ENCODE measurements at regions not wholly inside any gene's neighbourhood (a gene's known extent, or its start where the extent isn't known, plus 50 kb on each side); places are given as distances from the start of the nearest gene placed in this dataset.
"Not testable (repeated sequence)": the region's sequence is repeated elsewhere in the genome, so short reads cannot be mapped to it uniquely, and the experiment has no call there.

- no peak for ATAC-seq
- Histone ChIP-seq H3K27me3 (ENCODE audit: insufficient read depth in 3 of 3, low read length in 2 of 3) (peaks cover 0 to 2% (median 0%) of the 10 kb centered on the region in 3 donors), H3K9me3 (no peaks in the 10 kb centered on the region), H3K36me3 (ENCODE audit: insufficient read depth in 1 of 2, low read depth in 1 of 2) (no peaks in the 10 kb centered on the region), H3K4me1 (no peaks in the 10 kb centered on the region), H3K27ac (no peak overlapping the region), H3K4me3 (no peak overlapping the region)
- no peak for DNase-seq
- no peak for TF ChIP-seq CTCF (IDR thresholded peaks at IDR 0.05)
- 22 to 39% (median 26%) methylated on average over 3 of the region's 3 CpGs for WGBS, 3 donors
- intact Hi-C loops (cut with DNase I), result no loop called here
Observed at GRCh38 chr1:230493264-230493663, 67.1 kb upstream of the PGBD5 start.

GRCh38 chr1:230490436-230490835 is 64.3 kb upstream of the PGBD5 start:
- WGBS, 3 donors, result 94 to 98% (median 96%) methylated on average over 2 of the region's 2 CpGs

GRCh38 chr1:230487773-230488428 is 61.8 kb upstream of the PGBD5 start:
- intact Hi-C loops (cut with DNase I), result no loop called here
- H3K9me3 ChIP-seq, result no peaks in the 10 kb centered on the region
- no peaks in the 10 kb centered on the region for H3K4me1 ChIP-seq
- DNase-seq (no peak), ATAC-seq (no peak)
- TF ChIP-seq CTCF (IDR thresholded peaks at IDR 0.05), result no peak
- no peak overlapping the region for H3K27ac ChIP-seq
- WGBS, 3 donors, result 61 to 74% (median 72%) methylated on average over 4 of the region's 4 CpGs
- H3K27me3 ChIP-seq (ENCODE audit: insufficient read depth in 3 of 3, low read length in 2 of 3), result no peaks in the 10 kb centered on the region
- H3K4me3 ChIP-seq, result no peak overlapping the region
- no peaks in the 10 kb centered on the region for H3K36me3 ChIP-seq (ENCODE audit: insufficient read depth in 1 of 2, low read depth in 1 of 2)

More at GRCh38 chr1:230490436-230490835, 64.3 kb upstream of the PGBD5 start:
- no peak overlapping the region for H3K4me3 ChIP-seq
- DNase-seq, result no peak
- H3K9me3 ChIP-seq, result no peaks in the 10 kb centered on the region
- no peaks in the 10 kb centered on the region for H3K36me3 ChIP-seq (ENCODE audit: insufficient read depth in 1 of 2, low read depth in 1 of 2)
- intact Hi-C loops (cut with DNase I), result no loop called here
- H3K4me1 ChIP-seq, result no peaks in the 10 kb centered on the region
- peaks cover 0 to 2% (median 0%) of the 10 kb centered on the region in 3 donors for H3K27me3 ChIP-seq (ENCODE audit: insufficient read depth in 3 of 3, low read length in 2 of 3)
- no peak for ATAC-seq
- TF ChIP-seq CTCF (IDR thresholded peaks at IDR 0.05), result no peak
- no peak overlapping the region for H3K27ac ChIP-seq

GRCh38 chr1:230476622-230477003 is 50.5 kb upstream of the PGBD5 start:
- peaks cover 3% of the 10 kb centered on the region for H3K9me3 ChIP-seq
- ATAC-seq (no peak), DNase-seq (no peak)
- H3K36me3 ChIP-seq (ENCODE audit: insufficient read depth in 1 of 2, low read depth in 1 of 2), result no peaks in the 10 kb centered on the region
- H3K4me3 ChIP-seq, result no peak overlapping the region
- intact Hi-C loops (cut with DNase I), result no loop called here
- no peak for TF ChIP-seq CTCF (IDR thresholded peaks at IDR 0.05)
- H3K27ac ChIP-seq, result no peak overlapping the region
- H3K4me1 ChIP-seq, result no peaks in the 10 kb centered on the region
- H3K27me3 ChIP-seq (ENCODE audit: insufficient read depth in 3 of 3, low read length in 2 of 3), result peaks cover 0 to 11% (median 5%) of the 10 kb centered on the region in 3 donors
- WGBS, 3 donors, result 74 to 77% (median 76%) methylated on average over 14 of the region's 14 CpGs

- H3K27me3 ChIP-seq (ENCODE audit: insufficient read depth in 3 of 3, low read length in 2 of 3), result peaks cover 0 to 11% (median 5%) of the 10 kb centered on the region in 3 donors
- H3K4me3 ChIP-seq; DNase-seq; intact Hi-C loops (cut with DNase I); H3K9me3 ChIP-seq; H3K27ac ChIP-seq; H3K36me3 ChIP-seq (ENCODE audit: insufficient read depth in 1 of 2, low read depth in 1 of 2); ATAC-seq; H3K4me1 ChIP-seq: not testable (repeated sequence)
- 38 to 43% (median 40%) methylated on average over 12 of the region's 12 CpGs for WGBS, 3 donors
Observed at GRCh38 chr1:230475856-230476621, 49.9 kb upstream of the PGBD5 start.
